LHCN-M2 (cell line): ENCODE measurements at regions not wholly inside any gene's neighbourhood (a gene's known extent, or its start where the extent isn't known, plus 50 kb on each side); places are given as distances from the start of the nearest gene placed in this dataset.
"Not testable (repeated sequence)": the region's sequence is repeated elsewhere in the genome, so short reads cannot be mapped to it uniquely, and the experiment has no call there.

Experiments used
- DNase-seq: peaks from one replicate; pipeline ENCODE4 v3.0.0-alpha.2; 2012; ENCODE audit warnings: low read depth

GRCh38 chr6:67779876-67780275 lies 855.2 kb upstream of the ADGRB3 start:
- DNase-seq: no peak

GRCh38 chr6:67775333-67775732 lies 859.7 kb upstream of the ADGRB3 start:
- no peak for DNase-seq

GRCh38 chr6:67768972-67769371 lies 866.1 kb upstream of the ADGRB3 start:
- DNase-seq: no peak

GRCh38 chr6:67767046-67767822 lies 867.8 kb upstream of the ADGRB3 start:
- peak; percentile 44 for DNase-seq

- DNase-seq: peak; percentile 94
These were observed 869.0 kb upstream of the ADGRB3 start for GRCh38 chr6:67766057-67766456.

- DNase-seq: no peak
These were observed 876.1 kb upstream of the ADGRB3 start for GRCh38 chr6:67759001-67759400.

GRCh38 chr6:67757465-67758033 lies 877.5 kb upstream of the ADGRB3 start:
- no peak for DNase-seq

- no peak for DNase-seq
These were observed 886.6 kb upstream of the ADGRB3 start for GRCh38 chr6:67748521-67748920.

- DNase-seq: peak; percentile 52
These were observed 898.3 kb upstream of the ADGRB3 start for GRCh38 chr6:67736816-67737215.

- no peak for DNase-seq
These were observed 898.9 kb upstream of the ADGRB3 start for GRCh38 chr6:67736161-67736560.

GRCh38 chr6:67735623-67736022 lies 899.5 kb upstream of the ADGRB3 start:
- DNase-seq: no peak

GRCh38 chr6:67722861-67723261 lies 912.2 kb upstream of the ADGRB3 start:
- DNase-seq: no peak

- DNase-seq: peak; percentile 32
These were observed 917.8 kb upstream of the ADGRB3 start for GRCh38 chr6:67717281-67717680.

- DNase-seq: no peak
These were observed 928.7 kb upstream of the ADGRB3 start for GRCh38 chr6:67706388-67706787.

GRCh38 chr6:67698534-67698933 lies 936.5 kb upstream of the ADGRB3 start:
- peak; percentile 40 for DNase-seq

- DNase-seq: no peak
These were observed 941.0 kb upstream of the ADGRB3 start for GRCh38 chr6:67694127-67694526.

- no peak for DNase-seq
These were observed 945.8 kb upstream of the ADGRB3 start for GRCh38 chr6:67689329-67689728.

GRCh38 chr6:67687396-67687795 lies 947.7 kb upstream of the ADGRB3 start:
- DNase-seq: peak; percentile 18

GRCh38 chr6:67686225-67686624 lies 948.9 kb upstream of the ADGRB3 start:
- DNase-seq: not testable (repeated sequence)

- peak; percentile 96 for DNase-seq
These were observed 951.1 kb upstream of the ADGRB3 start for GRCh38 chr6:67683960-67684359.

GRCh38 chr6:67680297-67680932 lies 954.7 kb upstream of the ADGRB3 start:
- peak; percentile 59 for DNase-seq

- peak; percentile 32 for DNase-seq
These were observed 955.4 kb upstream of the ADGRB3 start for GRCh38 chr6:67679566-67680296.
